ENCODE measurements at regions not wholly inside any gene's neighbourhood (a gene's known extent, or its start where the extent isn't known, plus 50 kb on each side); places are given as distances from the start of the nearest gene placed in this dataset.

DNA sequence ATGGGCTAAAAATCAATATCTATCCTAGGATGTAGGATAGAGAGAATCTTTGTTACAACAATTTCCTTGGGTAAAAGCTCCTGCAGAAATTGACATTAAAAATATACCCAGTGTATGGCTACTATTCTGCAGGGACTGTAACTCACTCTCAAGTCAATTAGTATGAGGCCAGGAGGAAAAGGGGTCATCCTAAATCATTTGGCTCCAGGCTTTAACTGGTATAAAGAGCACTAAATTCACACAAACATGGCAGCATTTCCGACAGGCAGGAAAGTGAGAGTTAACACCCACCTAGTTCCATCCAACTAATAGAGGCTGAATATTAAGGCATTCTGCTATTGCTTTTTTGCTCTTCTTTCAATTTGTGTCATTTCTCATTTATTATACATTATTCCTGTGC is 218.6 kb upstream of the C1orf87 start:
- TF ChIP-seq, protein P1, sequence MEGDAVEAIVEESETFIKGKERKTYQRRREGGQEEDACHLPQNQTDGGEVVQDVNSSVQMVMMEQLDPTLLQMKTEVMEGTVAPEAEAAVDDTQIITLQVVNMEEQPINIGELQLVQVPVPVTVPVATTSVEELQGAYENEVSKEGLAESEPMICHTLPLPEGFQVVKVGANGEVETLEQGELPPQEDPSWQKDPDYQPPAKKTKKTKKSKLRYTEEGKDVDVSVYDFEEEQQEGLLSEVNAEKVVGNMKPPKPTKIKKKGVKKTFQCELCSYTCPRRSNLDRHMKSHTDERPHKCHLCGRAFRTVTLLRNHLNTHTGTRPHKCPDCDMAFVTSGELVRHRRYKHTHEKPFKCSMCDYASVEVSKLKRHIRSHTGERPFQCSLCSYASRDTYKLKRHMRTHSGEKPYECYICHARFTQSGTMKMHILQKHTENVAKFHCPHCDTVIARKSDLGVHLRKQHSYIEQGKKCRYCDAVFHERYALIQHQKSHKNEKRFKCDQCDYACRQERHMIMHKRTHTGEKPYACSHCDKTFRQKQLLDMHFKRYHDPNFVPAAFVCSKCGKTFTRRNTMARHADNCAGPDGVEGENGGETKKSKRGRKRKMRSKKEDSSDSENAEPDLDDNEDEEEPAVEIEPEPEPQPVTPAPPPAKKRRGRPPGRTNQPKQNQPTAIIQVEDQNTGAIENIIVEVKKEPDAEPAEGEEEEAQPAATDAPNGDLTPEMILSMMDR (IDR thresholded peaks at IDR 0.05), result no peak
- no peak for TF ChIP-seq ZFX (IDR thresholded peaks at IDR 0.05; ENCODE audit: borderline replicate concordance)
